ENCODE measurements at regions not wholly inside any gene's neighbourhood (a gene's known extent, or its start where the extent isn't known, plus 50 kb on each side); places are given as distances from the start of the nearest gene placed in this dataset.
"Not testable (repeated sequence)": the region's sequence is repeated elsewhere in the genome, so short reads cannot be mapped to it uniquely, and the experiment has no call there.

- DNase-seq = no peak
Measured at GRCh38 chr2:40043641-40044040, 264.6 kb upstream of the THUMPD2 start.

GRCh38 chr2:40043191-40043590, 264.1 kb upstream of the THUMPD2 start:
- no peak for DNase-seq

- no peak for DNase-seq
Measured at GRCh38 chr2:40041422-40042382, 262.6 kb upstream of the THUMPD2 start.

- DNase-seq = no peak
Measured at GRCh38 chr2:40039549-40039948, 260.5 kb upstream of the THUMPD2 start.

- no peak for DNase-seq
Measured at GRCh38 chr2:40038646-40039045, 259.6 kb upstream of the THUMPD2 start.

GRCh38 chr2:40037303-40037702, 258.2 kb upstream of the THUMPD2 start:
- peak in 2 of 56 donors; percentile 1 to 2 for DNase-seq

GRCh38 chr2:40036241-40036640, 257.2 kb upstream of the THUMPD2 start:
- no peak for DNase-seq

- no peak for DNase-seq
Measured at GRCh38 chr2:40034801-40035200, 255.7 kb upstream of the THUMPD2 start.

- DNase-seq = no peak
Measured at GRCh38 chr2:40034198-40034597, 255.1 kb upstream of the THUMPD2 start.

- DNase-seq = no peak
Measured at GRCh38 chr2:40033781-40034180, 254.7 kb upstream of the THUMPD2 start.

- DNase-seq = no peak
Measured at GRCh38 chr2:40032650-40033319, 253.7 kb upstream of the THUMPD2 start.

GRCh38 chr2:40030456-40030975, 251.5 kb upstream of the THUMPD2 start:
- no peak for DNase-seq

- DNase-seq = no peak
Measured at GRCh38 chr2:40028792-40029488, 249.9 kb upstream of the THUMPD2 start.

- no peak for DNase-seq
Measured at GRCh38 chr2:40027968-40028367, 248.9 kb upstream of the THUMPD2 start.

GRCh38 chr2:40025276-40025675, 246.2 kb upstream of the THUMPD2 start:
- DNase-seq = not testable (repeated sequence)

- DNase-seq = no peak
Measured at GRCh38 chr2:40020997-40021396, 241.9 kb upstream of the THUMPD2 start.

- no peak for DNase-seq
Measured at GRCh38 chr2:40016151-40016885, 237.3 kb upstream of the THUMPD2 start.

- not testable (repeated sequence) for DNase-seq
Measured at GRCh38 chr2:40013962-40014361, 234.9 kb upstream of the THUMPD2 start.

GRCh38 chr2:40004336-40004735, 225.3 kb upstream of the THUMPD2 start:
- DNase-seq = no peak

- no peak for DNase-seq
Measured at GRCh38 chr2:40002339-40002738, 223.3 kb upstream of the THUMPD2 start.

- no peak for DNase-seq
Measured at GRCh38 chr2:39999864-40000263, 220.8 kb upstream of the THUMPD2 start.
